Neural crest cell (in vitro differentiated cells): ENCODE measurements at regions not wholly inside any gene's neighbourhood (a gene's known extent, or its start where the extent isn't known, plus 50 kb on each side); places are given as distances from the start of the nearest gene placed in this dataset.
"Not testable (repeated sequence)": the region's sequence is repeated elsewhere in the genome, so short reads cannot be mapped to it uniquely, and the experiment has no call there.

Source experiments
- DNase-seq: peaks from one replicate; pipeline ENCODE4 v3.0.0; 2021; ENCODE audit warnings: low read depth, mixed read lengths, low spot score
- H3K27ac Mint-ChIP-seq: one replicate; pipeline ENCODE4 v1.8.0; 2021; ENCODE audit warnings: mild to moderate bottlenecking, mixed read lengths; ENCODE audit not compliant: unreplicated experiment
- H3K27me3 Mint-ChIP-seq: 2 replicates; pipeline ENCODE4 v1.8.0; 2021; ENCODE audit warnings: low read depth, mild to moderate bottlenecking, mixed read lengths
- H3K36me3 Mint-ChIP-seq: 2 replicates; pipeline ENCODE4 v1.8.0; 2021; ENCODE audit warnings: low read depth, mild to moderate bottlenecking, mixed read lengths
- H3K4me1 Mint-ChIP-seq: 2 replicates; pipeline ENCODE4 v1.8.0; 2021; ENCODE audit warnings: mixed read lengths
- H3K4me3 Mint-ChIP-seq: one replicate; pipeline ENCODE4 v1.8.0; 2021; ENCODE audit warnings: mild to moderate bottlenecking, mixed read lengths
- H3K9me3 Mint-ChIP-seq: 2 replicates; pipeline ENCODE4 v1.8.0; 2021; ENCODE audit warnings: mixed read lengths
- CTCF ChIP-seq: fragments of 200-600 bp; sonication (generic); conservative IDR thresholded peaks from 2 replicates; pipeline ENCODE4 v1.5.0; 2021; ENCODE audit warnings: antibody characterized with exemption, mild to moderate bottlenecking

GRCh38 chr1:166490437-166490991, 323.7 kb upstream of the FAM78B start:
- no peak for DNase-seq
- Mint-ChIP-seq H3K27ac (no peak overlapping the region), H3K4me3 (no peak overlapping the region), H3K36me3 (no peaks in the 10 kb centered on the region), H3K27me3 (peaks cover 30% of the 10 kb centered on the region), H3K9me3 (peaks cover 2% of the 10 kb centered on the region), H3K4me1 (peaks cover 22% of the 10 kb centered on the region)
- TF ChIP-seq CTCF = no peak

- not testable (repeated sequence) for H3K9me3 Mint-ChIP-seq, DNase-seq, H3K27ac Mint-ChIP-seq, H3K4me3 Mint-ChIP-seq, H3K4me1 Mint-ChIP-seq, H3K27me3 Mint-ChIP-seq, H3K36me3 Mint-ChIP-seq
These were observed 327.0 kb upstream of the FAM78B start for GRCh38 chr1:166493765-166494164.

GRCh38 chr1:166507347-166507746, 331.9 kb upstream of the POGK start:
- Mint-ChIP-seq H3K27me3 (no peaks in the 10 kb centered on the region), H3K27ac (no peak overlapping the region), H3K4me1 (no peaks in the 10 kb centered on the region), H3K4me3 (no peak overlapping the region), H3K9me3 (peaks cover 6% of the 10 kb centered on the region), H3K36me3 (no peaks in the 10 kb centered on the region)
- no peak for TF ChIP-seq CTCF
- DNase-seq = no peak

GRCh38 chr1:166511761-166512160, 327.5 kb upstream of the POGK start:
- Mint-ChIP-seq H3K27me3 (no peaks in the 10 kb centered on the region), H3K9me3 (peaks cover 16% of the 10 kb centered on the region), H3K4me3 (no peak overlapping the region), H3K36me3 (no peaks in the 10 kb centered on the region), H3K27ac (no peak overlapping the region), H3K4me1 (no peaks in the 10 kb centered on the region)
- no peak for DNase-seq
- no peak for TF ChIP-seq CTCF

- no peaks in the 10 kb centered on the region for H3K4me1 Mint-ChIP-seq
- no peak for TF ChIP-seq CTCF
- no peak overlapping the region for H3K4me3 Mint-ChIP-seq
- no peak for DNase-seq
- peaks cover 16% of the 10 kb centered on the region for H3K9me3 Mint-ChIP-seq
- H3K27ac Mint-ChIP-seq = no peak overlapping the region
- H3K36me3 Mint-ChIP-seq = no peaks in the 10 kb centered on the region
- H3K27me3 Mint-ChIP-seq = no peaks in the 10 kb centered on the region
These were observed 325.2 kb upstream of the POGK start for GRCh38 chr1:166514067-166514466.

- no peak for TF ChIP-seq CTCF
- H3K4me1 Mint-ChIP-seq = peaks cover 7% of the 10 kb centered on the region
- no peak for DNase-seq
- H3K9me3 Mint-ChIP-seq = peaks cover 6% of the 10 kb centered on the region
- H3K27me3 Mint-ChIP-seq = peaks cover 8% of the 10 kb centered on the region
- H3K4me3 Mint-ChIP-seq = no peak overlapping the region
- H3K27ac Mint-ChIP-seq = no peak overlapping the region
- no peaks in the 10 kb centered on the region for H3K36me3 Mint-ChIP-seq
These were observed 311.5 kb upstream of the POGK start for GRCh38 chr1:166527752-166528151.
